Nephron progenitor cell (in vitro differentiated cells): ENCODE measurements at regions not wholly inside any gene's neighbourhood (a gene's known extent, or its start where the extent isn't known, plus 50 kb on each side); places are given as distances from the start of the nearest gene placed in this dataset.

Experiments
- DNase-seq: peaks from one replicate; pipeline ENCODE4 v3.0.0; 2021
- H3K27ac Mint-ChIP-seq: 2 replicates; pipeline ENCODE4 v1.8.0; 2021; ENCODE audit warnings: mild to moderate bottlenecking, moderate library complexity, mixed read lengths
- H3K27me3 Mint-ChIP-seq: 2 replicates; pipeline ENCODE4 v1.8.0; 2021; ENCODE audit warnings: mild to moderate bottlenecking, low read depth, mixed read lengths; ENCODE audit not compliant: poor library complexity
- H3K36me3 Mint-ChIP-seq: 2 replicates; pipeline ENCODE4 v1.8.0; 2021; ENCODE audit warnings: low read depth, mixed read lengths
- H3K4me1 Mint-ChIP-seq: 2 replicates; pipeline ENCODE4 v1.8.0; 2021; ENCODE audit warnings: mixed read lengths
- H3K4me3 Mint-ChIP-seq: 2 replicates; pipeline ENCODE4 v1.8.0; 2021; ENCODE audit warnings: mild to moderate bottlenecking, moderate library complexity, mixed read lengths
- H3K9me3 Mint-ChIP-seq: 2 replicates; pipeline ENCODE4 v1.8.0; 2021; ENCODE audit warnings: mild to moderate bottlenecking, moderate library complexity, mixed read lengths
- CTCF ChIP-seq: fragments of 200-600 bp; sonication (generic); IDR thresholded peaks from 2 replicates; pipeline ENCODE4 v1.5.0; 2021; ENCODE audit warnings: antibody characterized with exemption

DNA sequence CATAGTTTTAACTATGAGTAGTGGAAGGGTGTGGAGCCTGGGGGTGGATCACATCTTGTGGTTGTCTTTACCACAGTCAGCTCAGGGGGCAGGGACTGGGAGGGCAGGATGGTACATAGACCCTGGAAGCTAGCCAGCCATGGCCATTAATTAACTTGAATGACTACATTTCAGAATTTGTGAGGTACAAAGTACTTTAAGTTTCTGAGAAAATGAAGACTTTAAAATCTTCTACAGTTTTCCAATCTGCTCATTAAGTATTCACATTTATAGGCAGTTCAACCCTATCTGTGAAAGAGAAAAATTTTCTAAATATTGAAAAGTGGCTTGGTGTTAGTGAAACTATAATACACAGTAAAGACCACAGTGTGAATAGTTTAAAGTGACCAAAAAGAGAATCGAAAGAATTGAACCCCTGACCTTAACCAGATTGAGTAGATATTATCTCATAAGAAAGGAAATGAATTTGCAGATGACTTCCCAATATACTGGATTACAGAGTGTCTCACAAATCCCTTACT, 234.2 kb upstream of the MEF2C start:
- DNase-seq, result no peak
- no peaks in the 10 kb centered on the region for H3K9me3 Mint-ChIP-seq
- H3K36me3 Mint-ChIP-seq, result no peaks in the 10 kb centered on the region
- no peak for TF ChIP-seq CTCF
- no peaks in the 10 kb centered on the region for H3K27me3 Mint-ChIP-seq
- H3K4me1 Mint-ChIP-seq, result no peaks in the 10 kb centered on the region
- H3K4me3 Mint-ChIP-seq, result no peak overlapping the region
- H3K27ac Mint-ChIP-seq, result no peak overlapping the region

GRCh38 chr5:89110916-89111646, 228.1 kb upstream of the MEF2C start:
- Mint-ChIP-seq H3K4me1 (no peaks in the 10 kb centered on the region), H3K36me3 (no peaks in the 10 kb centered on the region), H3K4me3 (no peak overlapping the region), H3K27ac (no peak overlapping the region), H3K9me3 (no peaks in the 10 kb centered on the region), H3K27me3 (no peaks in the 10 kb centered on the region)
- TF ChIP-seq CTCF, result no peak
- no peak for DNase-seq

- Mint-ChIP-seq H3K36me3 (no peaks in the 10 kb centered on the region), H3K4me1 (no peaks in the 10 kb centered on the region), H3K4me3 (no peak overlapping the region), H3K9me3 (no peaks in the 10 kb centered on the region), H3K27ac (no peak overlapping the region), H3K27me3 (no peaks in the 10 kb centered on the region)
- no peak for TF ChIP-seq CTCF
- DNase-seq, result no peak
Observed at GRCh38 chr5:89106480-89106879, 223.5 kb upstream of the MEF2C start.

- Mint-ChIP-seq H3K27ac (no peak overlapping the region), H3K27me3 (no peaks in the 10 kb centered on the region), H3K9me3 (no peaks in the 10 kb centered on the region), H3K4me1 (no peaks in the 10 kb centered on the region), H3K36me3 (no peaks in the 10 kb centered on the region), H3K4me3 (no peak overlapping the region)
- no peak for TF ChIP-seq CTCF
- DNase-seq, result no peak
Observed at GRCh38 chr5:89105836-89106235, 222.9 kb upstream of the MEF2C start.

GRCh38 chr5:89105171-89105695, 222.2 kb upstream of the MEF2C start:
- DNase-seq, result no peak
- no peak overlapping the region for H3K4me3 Mint-ChIP-seq
- H3K9me3 Mint-ChIP-seq, result no peaks in the 10 kb centered on the region
- H3K4me1 Mint-ChIP-seq, result no peaks in the 10 kb centered on the region
- no peaks in the 10 kb centered on the region for H3K27me3 Mint-ChIP-seq
- H3K27ac Mint-ChIP-seq, result no peak overlapping the region
- H3K36me3 Mint-ChIP-seq, result no peaks in the 10 kb centered on the region
- no peak for TF ChIP-seq CTCF
